ENCODE measurements at regions not wholly inside any gene's neighbourhood (a gene's known extent, or its start where the extent isn't known, plus 50 kb on each side); places are given as distances from the start of the nearest gene placed in this dataset.
"Not testable (repeated sequence)": the region's sequence is repeated elsewhere in the genome, so short reads cannot be mapped to it uniquely, and the experiment has no call there.

DNA sequence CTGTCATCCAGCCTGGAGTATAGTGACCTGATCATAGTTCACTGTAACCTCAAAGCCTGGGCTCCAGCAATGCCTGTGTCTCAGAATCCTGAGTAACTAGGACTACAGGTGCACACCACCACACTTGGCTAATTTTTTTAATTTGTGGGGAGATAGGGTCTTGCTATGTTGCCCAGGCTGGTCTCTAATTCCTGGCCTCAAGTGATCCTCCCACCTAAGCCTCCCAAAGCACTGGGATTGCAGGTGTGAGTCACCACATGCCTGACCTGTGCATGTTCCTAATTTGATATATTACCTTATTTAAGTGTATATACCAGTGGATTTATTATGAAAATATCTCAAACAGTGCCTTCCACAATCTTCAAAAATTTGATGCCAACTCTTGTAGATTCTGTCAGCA is 123.6 kb upstream of the XIRP2 start:
- H3K4me3 Mint-ChIP-seq = no peak overlapping the region

DNA sequence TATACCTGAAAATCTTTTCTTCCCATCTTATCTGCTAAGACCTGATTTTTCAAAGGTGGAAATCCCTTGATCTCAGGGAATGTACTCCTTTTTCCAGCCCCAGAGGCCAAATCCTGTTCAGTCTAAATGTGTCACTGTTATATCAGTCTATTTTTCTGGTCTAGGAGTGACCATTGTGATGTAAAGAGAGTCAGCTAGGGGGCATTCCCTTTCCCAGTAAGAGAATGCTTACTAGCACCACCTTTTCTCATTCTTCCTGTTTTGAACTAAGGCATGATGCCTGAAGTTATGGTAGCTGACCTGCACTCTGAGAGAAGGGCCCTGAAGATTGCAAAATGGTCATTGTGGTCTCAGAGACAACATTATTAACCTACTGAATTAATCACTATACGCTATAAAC is 124.1 kb upstream of the XIRP2 start:
- Mint-ChIP-seq H3K4me3 (no peak overlapping the region), H3K4me1 (no peaks in the 10 kb centered on the region), H3K27me3 (ENCODE audit: low read depth) (no peaks in the 10 kb centered on the region), H3K9me3 (no peaks in the 10 kb centered on the region), H3K27ac (ENCODE audit: unreplicated experiment) (no peak overlapping the region), H3K36me3 (ENCODE audit: low read depth) (no peaks in the 10 kb centered on the region)
- TF ChIP-seq, protein P1, sequence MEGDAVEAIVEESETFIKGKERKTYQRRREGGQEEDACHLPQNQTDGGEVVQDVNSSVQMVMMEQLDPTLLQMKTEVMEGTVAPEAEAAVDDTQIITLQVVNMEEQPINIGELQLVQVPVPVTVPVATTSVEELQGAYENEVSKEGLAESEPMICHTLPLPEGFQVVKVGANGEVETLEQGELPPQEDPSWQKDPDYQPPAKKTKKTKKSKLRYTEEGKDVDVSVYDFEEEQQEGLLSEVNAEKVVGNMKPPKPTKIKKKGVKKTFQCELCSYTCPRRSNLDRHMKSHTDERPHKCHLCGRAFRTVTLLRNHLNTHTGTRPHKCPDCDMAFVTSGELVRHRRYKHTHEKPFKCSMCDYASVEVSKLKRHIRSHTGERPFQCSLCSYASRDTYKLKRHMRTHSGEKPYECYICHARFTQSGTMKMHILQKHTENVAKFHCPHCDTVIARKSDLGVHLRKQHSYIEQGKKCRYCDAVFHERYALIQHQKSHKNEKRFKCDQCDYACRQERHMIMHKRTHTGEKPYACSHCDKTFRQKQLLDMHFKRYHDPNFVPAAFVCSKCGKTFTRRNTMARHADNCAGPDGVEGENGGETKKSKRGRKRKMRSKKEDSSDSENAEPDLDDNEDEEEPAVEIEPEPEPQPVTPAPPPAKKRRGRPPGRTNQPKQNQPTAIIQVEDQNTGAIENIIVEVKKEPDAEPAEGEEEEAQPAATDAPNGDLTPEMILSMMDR (conservative IDR thresholded peaks at IDR 0.05) = no peak
- no peak for DNase-seq (ENCODE audit: low read depth, low spot score)

More for the DNA sequence above, 123.6 kb upstream of the XIRP2 start:
- DNase-seq (ENCODE audit: low read depth, low spot score) = no peak
- H3K4me1 Mint-ChIP-seq = no peaks in the 10 kb centered on the region
- no peaks in the 10 kb centered on the region for H3K27me3 Mint-ChIP-seq (ENCODE audit: low read depth)
- no peak overlapping the region for H3K27ac Mint-ChIP-seq (ENCODE audit: unreplicated experiment)
- H3K36me3 Mint-ChIP-seq (ENCODE audit: low read depth) = no peaks in the 10 kb centered on the region
- TF ChIP-seq, protein P1 (conservative IDR thresholded peaks at IDR 0.05) = no peak
- H3K9me3 Mint-ChIP-seq = peaks cover 3% of the 10 kb centered on the region

- DNase-seq (ENCODE audit: low read depth, low spot score) = no peak
- no peaks in the 10 kb centered on the region for H3K4me1 Mint-ChIP-seq
- no peak overlapping the region for H3K4me3 Mint-ChIP-seq
- no peaks in the 10 kb centered on the region for H3K36me3 Mint-ChIP-seq (ENCODE audit: low read depth)
- TF ChIP-seq, protein P1 (conservative IDR thresholded peaks at IDR 0.05) = no peak
- no peaks in the 10 kb centered on the region for H3K27me3 Mint-ChIP-seq (ENCODE audit: low read depth)
- H3K27ac Mint-ChIP-seq (ENCODE audit: unreplicated experiment) = no peak overlapping the region
- no peaks in the 10 kb centered on the region for H3K9me3 Mint-ChIP-seq
These were observed 125.5 kb upstream of the XIRP2 start for GRCh38 chr2:166762746-166763145.

DNA sequence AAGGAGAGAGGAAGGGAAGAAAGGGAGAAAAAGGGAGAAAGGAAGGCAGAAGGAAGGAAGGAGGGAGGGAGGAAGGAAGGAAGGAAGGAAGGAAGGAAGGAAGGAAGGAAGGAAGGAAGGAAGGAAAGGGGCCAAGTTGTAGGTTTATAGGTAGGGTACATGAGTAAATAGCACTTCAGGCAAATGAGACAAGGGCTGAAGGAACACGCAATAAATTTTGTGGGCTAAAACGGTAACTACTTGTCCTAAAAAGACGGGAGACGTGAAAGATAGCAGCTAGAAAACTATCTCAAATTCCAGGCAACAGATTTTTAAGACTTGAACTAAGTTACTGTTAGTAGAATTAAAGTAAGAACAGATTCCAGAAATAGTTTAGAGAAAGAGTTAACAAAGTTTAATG is 129.3 kb upstream of the XIRP2 start:
- TF ChIP-seq, protein P1 (conservative IDR thresholded peaks at IDR 0.05) = no peak
- Mint-ChIP-seq H3K4me3 (no peak overlapping the region), H3K4me1 (no peaks in the 10 kb centered on the region), H3K27ac (ENCODE audit: unreplicated experiment) (no peak overlapping the region), H3K27me3 (ENCODE audit: low read depth) (no peaks in the 10 kb centered on the region), H3K36me3 (ENCODE audit: low read depth) (no peaks in the 10 kb centered on the region), H3K9me3 (no peaks in the 10 kb centered on the region)
- no peak for DNase-seq (ENCODE audit: low read depth, low spot score)

GRCh38 chr2:166750624-166751023 is 137.7 kb upstream of the XIRP2 start:
- peaks cover 3% of the 10 kb centered on the region for H3K9me3 Mint-ChIP-seq
- DNase-seq (ENCODE audit: low read depth, low spot score) = no peak
- no peaks in the 10 kb centered on the region for H3K36me3 Mint-ChIP-seq (ENCODE audit: low read depth)
- H3K27me3 Mint-ChIP-seq (ENCODE audit: low read depth) = no peaks in the 10 kb centered on the region
- no peak overlapping the region for H3K4me3 Mint-ChIP-seq
- H3K27ac Mint-ChIP-seq (ENCODE audit: unreplicated experiment) = no peak overlapping the region
- H3K4me1 Mint-ChIP-seq = no peaks in the 10 kb centered on the region
- TF ChIP-seq, protein P1 (conservative IDR thresholded peaks at IDR 0.05) = no peak

DNA sequence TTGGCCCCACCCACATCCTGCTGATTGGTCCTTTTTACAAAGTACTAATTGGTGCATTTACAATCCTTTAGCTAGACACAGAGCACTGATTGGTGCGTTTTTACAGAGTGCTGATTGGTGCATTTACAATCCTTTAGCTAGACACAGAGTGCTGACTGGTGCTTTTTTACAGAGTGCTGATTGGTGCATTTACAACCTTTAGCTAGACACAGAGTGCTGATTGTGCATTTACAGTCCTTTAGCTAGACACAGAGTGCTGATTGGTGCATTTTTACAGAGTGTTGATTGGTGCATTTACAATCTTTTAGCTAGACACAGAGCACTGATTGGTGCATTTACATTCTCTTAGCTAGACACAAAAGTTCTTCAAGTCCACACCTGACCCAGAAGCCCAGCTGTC is 144.2 kb upstream of the XIRP2 start:
- not testable (repeated sequence) for H3K4me1 Mint-ChIP-seq; H3K27ac Mint-ChIP-seq (ENCODE audit: unreplicated experiment); H3K4me3 Mint-ChIP-seq; H3K27me3 Mint-ChIP-seq (ENCODE audit: low read depth); DNase-seq (ENCODE audit: low read depth, low spot score)
- Mint-ChIP-seq H3K36me3 (ENCODE audit: low read depth) (peaks cover 19% of the 10 kb centered on the region), H3K9me3 (peaks cover 24% of the 10 kb centered on the region)

DNA sequence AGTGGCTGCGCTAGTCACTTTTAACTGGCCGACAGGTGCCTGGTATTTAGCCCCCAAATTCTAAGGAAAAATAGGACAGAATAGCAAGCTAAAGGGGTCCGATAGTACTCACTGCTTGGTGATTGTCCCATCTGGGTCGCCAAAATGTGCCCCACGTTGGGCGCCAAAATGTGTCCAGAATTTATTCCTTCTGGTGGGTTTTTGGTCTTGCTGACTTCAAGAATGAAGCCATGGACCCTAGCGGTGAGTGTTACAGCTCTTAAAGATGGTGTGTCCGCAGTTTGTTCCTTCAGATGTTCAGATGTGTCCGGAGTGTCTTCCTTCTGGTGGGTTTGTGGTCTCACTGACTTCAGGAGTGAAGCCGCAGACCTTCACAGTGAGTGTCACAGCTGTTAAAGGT is 144.8 kb upstream of the XIRP2 start:
- H3K4me3 Mint-ChIP-seq; H3K4me1 Mint-ChIP-seq; H3K27ac Mint-ChIP-seq (ENCODE audit: unreplicated experiment); DNase-seq (ENCODE audit: low read depth, low spot score); H3K27me3 Mint-ChIP-seq (ENCODE audit: low read depth): not testable (repeated sequence)
- Mint-ChIP-seq H3K36me3 (ENCODE audit: low read depth) (peaks cover 19% of the 10 kb centered on the region), H3K9me3 (peaks cover 21% of the 10 kb centered on the region)
